Stimulated activated CD4-positive, alpha-beta T cell treated with anti-CD3 and anti-CD28 coated beads, Interleukin-2, amount 100 ng/mL, for 48 hours (primary cell): ENCODE measurements at regions not wholly inside any gene's neighbourhood (a gene's known extent, or its start where the extent isn't known, plus 50 kb on each side); places are given as distances from the start of the nearest gene placed in this dataset.

Experiments used
- DNase-seq, 2 donors: peaks; one replicate each; pipeline ENCODE4 v3.0.0-alpha.2; 2020

GRCh38 chr5:89440670-89441069, 557.7 kb upstream of the MEF2C start:
- DNase-seq: no peak

GRCh38 chr5:89437450-89438435, 554.8 kb upstream of the MEF2C start:
- DNase-seq: no peak

- no peak for DNase-seq
Measured at GRCh38 chr5:89436464-89436863, 553.5 kb upstream of the MEF2C start.

GRCh38 chr5:89435347-89435746, 552.4 kb upstream of the MEF2C start:
- no peak for DNase-seq

- DNase-seq: no peak
Measured at GRCh38 chr5:89428624-89429023, 545.6 kb upstream of the MEF2C start.

- DNase-seq: no peak
Measured at GRCh38 chr5:89425062-89425461, 542.1 kb upstream of the MEF2C start.

- DNase-seq: no peak
Measured at GRCh38 chr5:89421035-89421434, 538.1 kb upstream of the MEF2C start.

- no peak for DNase-seq
Measured at GRCh38 chr5:89418407-89419085, 535.6 kb upstream of the MEF2C start.

GRCh38 chr5:89417990-89418389, 535.0 kb upstream of the MEF2C start:
- no peak for DNase-seq

- DNase-seq: no peak
Measured at GRCh38 chr5:89417515-89417914, 534.5 kb upstream of the MEF2C start.

GRCh38 chr5:89411891-89412290, 528.9 kb upstream of the MEF2C start:
- DNase-seq: no peak

- DNase-seq: no peak
Measured at GRCh38 chr5:89407054-89407453, 524.1 kb upstream of the MEF2C start.

- no peak for DNase-seq
Measured at GRCh38 chr5:89401659-89402058, 518.7 kb upstream of the MEF2C start.

- no peak for DNase-seq
Measured at GRCh38 chr5:89401012-89401411, 518.0 kb upstream of the MEF2C start.

GRCh38 chr5:89399548-89399947, 516.6 kb upstream of the MEF2C start:
- DNase-seq: no peak

GRCh38 chr5:89397096-89397495, 514.1 kb upstream of the MEF2C start:
- DNase-seq: no peak

- no peak for DNase-seq
Measured at GRCh38 chr5:89396278-89396954, 513.4 kb upstream of the MEF2C start.

GRCh38 chr5:89395111-89395510, 512.1 kb upstream of the MEF2C start:
- DNase-seq: no peak

GRCh38 chr5:89388872-89389271, 505.9 kb upstream of the MEF2C start:
- DNase-seq: no peak

- DNase-seq: no peak
Measured at GRCh38 chr5:89384391-89384790, 501.4 kb upstream of the MEF2C start.

- no peak for DNase-seq
Measured at GRCh38 chr5:89380635-89381034, 497.7 kb upstream of the MEF2C start.

GRCh38 chr5:89377767-89378455, 494.9 kb upstream of the MEF2C start:
- no peak for DNase-seq
